ENCODE measurements at regions not wholly inside any gene's neighbourhood (a gene's known extent, or its start where the extent isn't known, plus 50 kb on each side); places are given as distances from the start of the nearest gene placed in this dataset.

GRCh38 chr2:176526995-176527901, 258.0 kb downstream of the MTX2 start:
- peak in 7 of 8 donors; percentile 50 to 95 (median 91) for ATAC-seq
- Histone ChIP-seq H3K9me3 (no peaks in the 10 kb centered on the region), H3K36me3 (no peaks in the 10 kb centered on the region), H3K4me1 (peaks cover 0 to 45% (median 21%) of the 10 kb centered on the region in 9 donors), H3K27ac (peak overlapping the region in 2 of 10 donors; percentile 18 to 33), H3K4me3 (no peak overlapping the region), H3K27me3 (peaks cover 0 to 30% (median 0%) of the 10 kb centered on the region in 7 donors)
- DNase-seq: peak in 1 of 2 donors; percentile 18
- intact Hi-C loops (cut with DNase I): loop anchor here in 1 of 10 donors (5.0 kb wide), 1 partner anchor 35 kb away; no protein-coding TSS in a partner anchor
- 60 to 70% methylated on average over 6 of the region's 6 CpGs for WGBS, 2 donors
- TF ChIP-seq, protein P1, sequence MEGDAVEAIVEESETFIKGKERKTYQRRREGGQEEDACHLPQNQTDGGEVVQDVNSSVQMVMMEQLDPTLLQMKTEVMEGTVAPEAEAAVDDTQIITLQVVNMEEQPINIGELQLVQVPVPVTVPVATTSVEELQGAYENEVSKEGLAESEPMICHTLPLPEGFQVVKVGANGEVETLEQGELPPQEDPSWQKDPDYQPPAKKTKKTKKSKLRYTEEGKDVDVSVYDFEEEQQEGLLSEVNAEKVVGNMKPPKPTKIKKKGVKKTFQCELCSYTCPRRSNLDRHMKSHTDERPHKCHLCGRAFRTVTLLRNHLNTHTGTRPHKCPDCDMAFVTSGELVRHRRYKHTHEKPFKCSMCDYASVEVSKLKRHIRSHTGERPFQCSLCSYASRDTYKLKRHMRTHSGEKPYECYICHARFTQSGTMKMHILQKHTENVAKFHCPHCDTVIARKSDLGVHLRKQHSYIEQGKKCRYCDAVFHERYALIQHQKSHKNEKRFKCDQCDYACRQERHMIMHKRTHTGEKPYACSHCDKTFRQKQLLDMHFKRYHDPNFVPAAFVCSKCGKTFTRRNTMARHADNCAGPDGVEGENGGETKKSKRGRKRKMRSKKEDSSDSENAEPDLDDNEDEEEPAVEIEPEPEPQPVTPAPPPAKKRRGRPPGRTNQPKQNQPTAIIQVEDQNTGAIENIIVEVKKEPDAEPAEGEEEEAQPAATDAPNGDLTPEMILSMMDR (IDR thresholded peaks at IDR 0.05): no peak

DNA sequence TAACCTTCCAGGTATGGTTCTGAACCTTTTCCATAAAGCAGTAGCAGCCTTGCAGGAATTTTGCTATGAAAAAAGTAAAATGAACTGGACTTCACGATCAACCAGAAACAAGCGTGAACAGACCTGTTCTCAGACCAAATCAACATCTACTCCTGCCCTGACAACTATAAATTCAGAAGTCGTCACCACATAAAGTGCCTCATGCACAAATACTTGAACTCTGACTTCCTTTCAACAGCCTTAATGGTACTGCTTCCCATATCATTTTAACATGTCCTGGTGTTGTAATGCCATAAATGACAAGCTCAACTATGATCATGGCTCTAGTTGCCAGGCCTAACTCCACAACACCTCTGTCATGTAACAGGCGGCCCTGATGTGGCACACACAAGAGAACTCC, 262.4 kb downstream of the MTX2 start:
- H3K27me3 ChIP-seq: peaks cover 0 to 30% (median 4%) of the 10 kb centered on the region in 7 donors
- intact Hi-C loops (cut with DNase I): no loop called here
- TF ChIP-seq, protein P1 (IDR thresholded peaks at IDR 0.05): no peak
- ATAC-seq (no peak), DNase-seq (no peak)
- peaks cover 0 to 22% (median 9%) of the 10 kb centered on the region in 9 donors for H3K4me1 ChIP-seq
- no peaks in the 10 kb centered on the region for H3K36me3 ChIP-seq
- no peak overlapping the region for H3K27ac ChIP-seq
- H3K4me3 ChIP-seq: no peak overlapping the region
- 43 to 74% methylated on average over 4 of the region's 4 CpGs for WGBS, 2 donors
- H3K9me3 ChIP-seq: no peaks in the 10 kb centered on the region

DNA sequence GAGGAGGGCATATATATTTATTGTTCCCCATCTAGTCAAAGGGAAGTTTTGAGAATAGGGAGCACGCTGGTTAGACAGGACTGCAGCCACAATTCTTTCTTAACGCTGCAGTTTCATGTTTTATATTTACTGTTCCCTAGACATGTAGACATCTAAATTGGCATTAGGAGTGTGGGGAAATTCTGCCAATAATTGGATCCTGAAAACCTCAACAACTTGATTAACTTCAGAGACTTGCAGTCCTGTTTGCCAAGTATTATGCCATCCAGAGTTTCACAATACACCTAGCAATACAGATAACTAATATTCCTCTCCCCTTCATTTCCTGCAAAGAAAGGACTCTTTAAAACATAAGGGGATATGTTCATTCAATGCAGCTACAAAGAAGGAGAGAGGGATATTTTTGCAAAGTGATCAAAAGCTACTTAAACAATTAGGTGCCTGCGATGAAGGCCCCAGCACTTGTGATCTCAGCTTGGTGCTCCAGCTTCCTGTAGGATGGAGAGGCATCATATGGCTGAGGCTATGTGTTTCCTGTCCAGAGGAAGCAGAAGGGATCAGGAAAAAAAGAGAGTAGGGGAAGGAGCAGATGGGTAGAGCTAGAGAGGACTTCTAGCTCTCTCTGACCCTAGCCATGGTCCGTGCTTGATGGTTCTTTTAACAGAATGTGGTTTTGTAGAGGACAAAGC, 264.4 kb downstream of the MTX2 start:
- TF ChIP-seq, protein P1 (IDR thresholded peaks at IDR 0.05): no peak
- H3K9me3 ChIP-seq: no peaks in the 10 kb centered on the region
- intact Hi-C loops (cut with DNase I): no loop called here
- WGBS, 2 donors: 88 to 94% methylated on average over 4 of the region's 4 CpGs
- H3K36me3 ChIP-seq: no peaks in the 10 kb centered on the region
- H3K27ac ChIP-seq: no peak overlapping the region
- H3K27me3 ChIP-seq: peaks cover 0 to 38% (median 5%) of the 10 kb centered on the region in 7 donors
- ATAC-seq: no peak
- no peak overlapping the region for H3K4me3 ChIP-seq
- peaks cover 0 to 5% (median 0%) of the 10 kb centered on the region in 9 donors for H3K4me1 ChIP-seq
- DNase-seq: no peak

DNA sequence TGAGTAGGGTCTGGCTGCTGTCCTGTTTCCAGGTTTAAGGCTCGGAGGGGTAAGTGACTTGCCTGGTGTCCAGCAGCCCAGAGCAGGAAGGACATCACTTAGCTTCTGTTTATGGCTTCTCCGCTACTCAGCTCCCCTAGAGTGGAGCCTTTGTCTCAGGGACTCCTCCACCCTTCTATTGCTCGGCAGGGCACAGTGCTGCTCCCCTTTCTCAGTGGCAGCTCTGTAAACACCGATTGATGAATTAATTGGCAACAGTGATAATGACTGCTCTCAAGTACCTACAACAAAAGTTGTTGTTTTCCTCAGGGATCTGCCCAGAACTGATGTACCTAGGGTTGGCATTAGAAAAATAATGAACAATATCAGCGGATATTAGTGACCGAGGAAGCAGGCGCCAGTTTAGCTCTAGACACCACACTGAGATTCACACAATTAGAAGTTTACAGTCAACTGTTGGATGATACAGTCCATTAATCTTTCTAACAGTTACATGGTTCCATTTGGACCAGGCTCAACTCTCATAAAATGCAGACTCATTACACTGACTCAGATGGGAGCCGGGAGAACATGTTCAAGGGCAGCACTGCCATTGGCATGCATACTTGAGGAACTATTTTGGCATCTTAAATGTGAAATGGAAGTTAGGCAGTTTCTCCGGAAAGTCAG, 265.7 kb downstream of the MTX2 start:
- peaks cover 0 to 5% (median 0%) of the 10 kb centered on the region in 9 donors for H3K4me1 ChIP-seq
- no peak overlapping the region for H3K4me3 ChIP-seq
- H3K27me3 ChIP-seq: peaks cover 0 to 32% (median 0%) of the 10 kb centered on the region in 7 donors
- TF ChIP-seq, protein P1 (IDR thresholded peaks at IDR 0.05): no peak
- intact Hi-C loops (cut with DNase I): no loop called here
- WGBS, 2 donors: 79 to 87% methylated on average over 9 of the region's 9 CpGs
- H3K9me3 ChIP-seq: no peaks in the 10 kb centered on the region
- H3K27ac ChIP-seq: no peak overlapping the region
- ATAC-seq (peak in 5 of 8 donors; percentile 22 to 60 (median 49)), DNase-seq (no peak)
- H3K36me3 ChIP-seq: no peaks in the 10 kb centered on the region

All from heart right ventricle (tissue), 16 donors.